ENCODE measurements at regions not wholly inside any gene's neighbourhood (a gene's known extent, or its start where the extent isn't known, plus 50 kb on each side); places are given as distances from the start of the nearest gene placed in this dataset.

GRCh38 chr11:19513253-19513652 lies 199.4 kb upstream of the NAV2 start:
- ATAC-seq, result no peak

- no peak for ATAC-seq
Measured at GRCh38 chr11:19512618-19513017, 200.0 kb upstream of the NAV2 start.

DNA sequence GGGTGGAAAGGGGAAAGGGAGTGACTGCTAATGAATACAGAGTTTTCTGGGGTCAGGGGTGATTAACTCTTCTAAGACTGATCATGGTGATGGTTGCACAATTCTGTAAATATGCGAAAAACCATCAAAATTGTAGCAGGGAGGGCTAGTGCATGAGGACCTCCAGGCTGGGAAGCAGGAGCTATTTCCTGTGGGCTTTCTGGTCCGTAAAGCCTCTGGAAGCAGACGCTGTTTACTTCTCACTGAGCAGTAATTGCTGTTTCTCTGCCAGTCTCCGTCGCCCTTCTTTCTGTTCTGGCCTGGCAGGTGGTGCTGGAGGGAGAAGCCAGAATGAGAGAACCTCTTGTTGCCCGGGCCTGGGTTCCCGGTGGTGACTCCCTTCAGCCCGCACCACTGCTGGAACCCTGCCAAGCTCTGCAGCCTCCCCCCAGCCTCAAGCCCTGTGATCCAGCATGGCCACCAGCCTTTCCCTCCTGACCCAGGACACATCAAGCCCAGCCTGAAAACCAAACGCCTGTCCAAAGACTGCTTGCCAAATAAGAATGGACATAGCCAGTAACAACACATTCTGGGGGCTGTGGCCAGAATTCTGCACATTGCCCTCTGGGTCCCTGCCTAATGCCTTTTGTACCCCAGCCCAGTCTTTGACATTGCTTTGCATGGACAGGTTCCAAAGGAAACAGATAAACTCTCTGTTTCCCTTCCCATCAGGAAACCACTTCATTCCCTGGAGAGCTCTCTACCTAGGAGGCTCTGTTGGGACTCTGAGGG lies 201.0 kb upstream of the NAV2 start:
- no peak for ATAC-seq

DNA sequence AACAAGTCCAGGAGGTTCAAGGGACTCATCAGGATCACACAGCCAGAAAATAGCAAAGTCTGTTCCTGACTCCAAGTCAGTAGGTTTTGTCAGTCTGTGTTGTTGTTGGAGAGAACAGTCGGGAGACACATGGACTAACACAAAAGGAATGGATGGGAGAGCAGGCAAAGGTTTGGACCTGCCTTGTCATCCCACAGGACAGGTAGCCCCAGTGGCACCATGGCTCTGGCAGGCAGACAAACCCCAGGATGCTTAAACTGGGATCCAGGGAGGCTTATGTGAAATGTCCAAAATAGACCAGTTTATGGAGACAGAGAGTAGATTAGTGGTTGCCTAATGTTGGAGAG lies 201.6 kb upstream of the NAV2 start:
- no peak for ATAC-seq

- ATAC-seq, result no peak
Measured at GRCh38 chr11:19510468-19510867, 202.2 kb upstream of the NAV2 start.

DNA sequence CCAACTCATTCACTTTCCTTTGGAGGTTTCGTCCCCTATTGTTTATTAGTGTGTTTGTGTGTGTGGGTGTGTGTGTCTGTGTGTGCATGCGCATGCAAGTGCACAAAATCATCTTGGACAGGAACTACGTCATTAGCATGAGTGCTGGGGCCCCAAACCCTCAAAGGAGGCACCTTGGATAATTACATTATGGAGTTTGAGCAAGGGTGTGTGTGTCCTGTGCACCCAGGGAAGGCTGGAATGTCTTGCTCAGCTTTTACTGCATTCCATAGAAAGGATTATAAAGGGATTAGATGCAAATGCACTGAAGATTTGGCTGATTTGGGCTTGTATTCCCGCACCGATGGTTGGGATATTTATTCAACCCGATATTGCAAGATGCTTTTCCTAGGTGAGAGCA lies 203.4 kb upstream of the NAV2 start:
- no peak for ATAC-seq

DNA sequence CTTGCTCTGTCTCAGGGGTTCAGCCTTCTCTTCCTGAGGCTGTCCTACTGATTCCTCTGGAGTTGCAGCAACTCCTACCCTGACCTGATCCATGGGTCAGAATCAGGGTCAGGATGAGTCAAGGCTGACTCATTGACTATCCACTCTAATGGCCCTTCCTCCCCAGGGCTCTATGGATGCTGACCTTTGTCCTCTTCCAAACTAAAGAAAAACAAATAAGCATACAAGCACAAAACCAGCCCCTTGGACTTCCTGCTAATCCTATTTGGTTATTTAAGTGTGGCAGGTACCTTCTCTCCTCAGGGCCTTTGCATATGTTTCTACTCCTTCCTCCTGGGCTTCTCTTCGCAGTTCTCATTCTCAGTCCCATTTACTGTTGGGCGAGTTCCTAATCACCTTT lies 204.5 kb upstream of the NAV2 start:
- ATAC-seq, result no peak

DNA sequence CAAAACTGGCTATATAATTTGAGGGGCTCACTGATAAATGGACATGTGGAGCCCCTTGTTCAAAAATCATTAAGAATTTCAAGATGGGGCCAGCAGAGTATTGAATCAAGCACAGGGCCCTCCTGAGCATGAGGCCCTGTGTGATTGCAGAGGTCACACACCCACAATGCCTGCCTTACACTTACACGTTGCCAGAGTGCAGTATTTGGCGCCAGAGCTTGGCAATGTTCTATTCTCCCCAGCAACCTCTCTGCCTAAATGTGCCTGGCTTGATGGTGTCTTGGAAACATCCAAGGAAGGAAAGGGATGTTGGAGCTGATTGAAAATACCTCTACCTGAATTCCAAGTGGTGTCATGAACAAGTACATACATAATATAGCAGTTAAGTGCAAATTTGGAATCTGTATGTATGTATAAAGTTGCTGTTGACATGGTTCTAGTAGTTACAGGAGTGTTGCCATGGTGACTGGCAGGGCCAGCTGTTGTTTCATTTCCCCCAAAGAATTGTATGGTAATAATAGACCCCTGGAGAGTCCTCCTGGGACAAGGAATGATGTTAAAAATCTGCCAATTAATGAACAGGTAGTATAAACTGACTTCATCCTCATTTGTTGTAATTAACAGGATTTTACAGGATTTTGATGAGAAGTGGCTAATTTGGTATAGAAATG lies 205.7 kb upstream of the NAV2 start:
- no peak for ATAC-seq

DNA sequence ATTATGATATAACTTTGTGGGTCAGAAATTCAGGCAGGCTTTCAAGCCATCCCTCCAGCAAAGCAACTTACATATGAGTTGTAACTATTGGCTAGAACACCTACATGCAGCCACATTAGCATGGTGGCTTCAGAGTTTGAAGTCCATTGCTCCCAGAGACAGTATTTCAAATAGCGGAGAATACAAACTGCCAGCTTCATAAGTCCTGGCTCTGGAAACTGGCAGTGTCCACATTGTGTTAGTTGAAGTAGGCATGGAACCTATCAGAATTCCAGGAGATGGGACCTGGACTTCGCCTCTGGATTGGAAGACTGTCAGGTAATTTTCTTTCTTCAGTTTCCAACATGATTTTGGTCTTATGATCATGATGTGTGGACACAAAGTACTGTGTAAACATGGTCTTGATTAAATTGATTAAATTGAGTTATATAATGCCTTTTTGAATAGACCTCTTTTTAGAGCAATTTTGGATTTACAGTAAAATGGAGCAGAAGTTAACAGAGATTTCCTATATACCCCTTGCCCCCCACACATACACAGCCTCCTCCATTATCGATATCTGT lies 209.9 kb upstream of the NAV2 start:
- ATAC-seq, result no peak

DNA sequence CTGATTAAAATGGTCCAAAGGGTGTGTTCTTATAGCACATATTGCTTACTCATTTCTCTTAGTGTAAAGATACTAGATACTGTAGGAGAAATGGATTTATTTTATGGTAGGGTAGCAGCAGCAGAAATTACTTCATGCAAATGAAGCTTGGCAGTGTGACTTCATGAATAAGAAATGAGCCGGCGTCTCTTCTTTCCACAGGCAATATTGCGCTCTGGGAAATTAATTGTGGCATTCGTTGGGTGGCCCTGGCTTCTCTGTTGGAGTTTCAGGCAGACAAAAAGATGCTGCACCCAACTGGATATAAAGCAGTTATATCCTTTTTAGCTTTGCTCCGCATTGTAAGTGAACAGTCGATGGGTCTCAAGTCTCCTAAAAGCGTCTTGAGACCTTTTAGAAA lies 211.0 kb upstream of the NAV2 start:
- no peak for ATAC-seq

GRCh38 chr11:19499999-19500398 lies 212.6 kb upstream of the NAV2 start:
- no peak for ATAC-seq

DNA sequence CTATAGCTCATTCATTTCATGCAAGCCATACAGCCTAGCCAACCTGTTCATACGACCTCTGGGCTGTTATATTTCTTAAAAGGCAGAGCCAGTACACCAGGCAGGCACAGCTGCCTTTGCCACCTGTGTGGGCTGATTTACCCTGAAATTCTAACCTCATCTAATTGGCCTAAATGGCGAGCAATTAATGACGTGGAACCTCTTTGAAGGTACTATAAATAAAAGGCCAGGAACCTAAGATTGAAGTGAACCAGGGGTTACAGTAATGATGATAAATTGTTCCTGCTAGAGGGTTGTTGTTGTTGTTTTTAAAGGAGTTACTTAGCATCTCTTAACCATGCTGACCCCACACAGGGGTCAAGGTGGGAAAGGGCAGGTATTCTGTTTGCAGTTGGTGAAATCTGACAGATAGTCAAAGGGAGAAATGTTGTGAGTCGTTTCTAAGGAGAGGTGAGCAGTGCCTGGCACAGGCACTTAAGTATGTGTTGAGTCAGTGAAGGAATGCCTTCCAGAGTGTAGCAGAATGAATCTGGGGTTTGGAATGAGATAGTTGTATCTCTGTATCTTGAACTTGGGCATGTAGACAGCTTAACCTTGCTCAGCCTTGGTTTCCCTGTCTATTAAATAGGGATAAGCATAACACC lies 213.5 kb upstream of the NAV2 start:
- no peak for ATAC-seq

GRCh38 chr11:19493446-19494213 lies 219.0 kb upstream of the NAV2 start:
- ATAC-seq, result no peak

DNA sequence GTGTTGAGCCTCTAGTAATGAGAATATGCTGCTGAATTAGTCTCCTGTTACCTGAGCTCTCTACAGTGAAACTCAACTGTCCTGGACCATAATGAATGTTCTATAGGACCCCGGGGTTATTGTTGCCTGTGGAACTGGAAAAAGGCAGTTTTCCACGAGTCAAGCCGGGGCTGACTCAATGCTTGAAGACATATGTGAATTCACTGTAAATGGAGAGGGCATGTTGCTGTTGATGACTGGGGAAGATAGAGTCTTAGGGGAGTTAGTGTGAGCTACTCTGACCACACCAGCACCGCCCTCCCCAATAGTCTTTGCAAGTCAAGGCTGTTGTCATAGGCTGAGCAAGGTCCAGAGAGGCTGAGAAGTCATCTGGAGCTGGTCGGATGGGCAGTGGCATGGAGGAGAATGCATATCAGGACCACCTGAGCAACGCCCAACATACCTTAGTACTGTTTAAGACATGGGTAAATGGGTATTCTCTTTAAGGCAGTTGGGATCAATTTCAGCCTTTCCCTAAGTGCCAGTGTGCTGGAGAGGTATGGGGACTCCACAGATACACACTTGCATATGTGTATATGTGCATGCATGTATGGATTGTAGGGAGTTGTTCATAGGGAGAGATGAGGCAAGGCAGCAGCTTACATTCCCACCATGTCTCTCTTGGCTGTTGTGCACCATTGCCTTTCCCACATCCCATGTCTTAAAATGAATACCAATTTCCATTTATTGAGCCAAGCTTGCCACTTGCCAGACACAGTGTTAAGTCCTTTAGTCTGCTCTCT lies 230.1 kb upstream of the NAV2 start:
- ATAC-seq, result no peak

DNA sequence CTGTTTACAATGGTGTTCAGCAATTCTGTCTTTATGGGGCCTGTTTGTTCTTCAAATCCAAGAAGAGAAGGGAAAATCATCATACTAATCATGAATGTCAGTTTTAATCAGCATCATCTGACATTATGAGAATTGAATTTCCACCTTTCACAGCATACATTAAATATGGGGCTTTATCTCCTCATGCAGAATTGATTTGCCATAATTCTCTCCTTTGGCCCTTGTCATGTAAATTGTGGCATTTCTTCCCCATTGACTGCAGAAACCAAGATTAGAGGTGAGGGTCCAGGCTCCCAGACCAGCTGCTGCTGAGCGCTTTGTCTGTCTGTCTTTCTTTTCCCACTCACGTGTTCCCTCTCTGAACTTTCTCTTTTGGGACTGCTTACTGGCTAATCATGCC lies 232.1 kb upstream of the NAV2 start:
- ATAC-seq, result no peak

DNA sequence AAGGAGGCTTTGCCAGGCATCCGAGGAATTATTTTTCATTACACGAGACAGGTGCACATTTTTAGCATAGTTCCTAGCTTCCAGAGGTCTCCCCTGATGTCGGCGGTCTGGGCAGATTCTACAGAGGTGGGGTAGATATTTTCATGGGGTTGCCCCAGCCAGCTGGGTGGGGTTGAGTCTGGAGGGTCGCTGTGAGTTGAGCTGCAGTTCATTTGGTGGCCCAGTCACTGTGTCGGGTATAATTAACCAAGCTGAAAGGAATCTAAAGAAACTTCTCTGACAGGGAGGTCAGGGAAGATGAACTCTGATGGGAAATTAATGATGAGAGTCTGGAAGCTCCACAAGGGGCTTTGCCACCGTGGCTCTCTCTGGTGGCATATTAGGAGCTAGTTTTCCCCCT lies 233.7 kb upstream of the NAV2 start:
- ATAC-seq, result no peak

- ATAC-seq, result no peak
Measured at GRCh38 chr11:19474954-19475721, 234.4 kb upstream of the E2F8 start.

DNA sequence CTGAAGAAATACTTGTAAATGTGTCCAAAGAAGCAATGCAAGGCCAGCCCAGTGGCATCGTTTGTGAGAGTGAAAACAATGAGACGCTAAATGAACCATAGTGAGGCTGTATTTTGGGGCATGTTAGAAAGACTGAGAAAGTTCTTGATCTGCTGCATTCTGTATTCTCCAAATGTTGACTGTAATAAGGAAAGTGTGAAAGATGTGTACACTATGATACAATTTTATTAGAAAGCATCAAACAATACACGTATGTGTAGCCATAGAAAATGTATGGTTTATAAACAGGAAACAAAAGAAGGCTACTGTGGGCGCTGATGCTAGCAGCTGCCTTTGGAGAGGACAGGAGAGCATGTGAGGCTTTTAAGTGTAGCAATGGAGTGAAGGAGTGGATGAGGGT lies 233.5 kb upstream of the E2F8 start:
- ATAC-seq, result no peak

DNA sequence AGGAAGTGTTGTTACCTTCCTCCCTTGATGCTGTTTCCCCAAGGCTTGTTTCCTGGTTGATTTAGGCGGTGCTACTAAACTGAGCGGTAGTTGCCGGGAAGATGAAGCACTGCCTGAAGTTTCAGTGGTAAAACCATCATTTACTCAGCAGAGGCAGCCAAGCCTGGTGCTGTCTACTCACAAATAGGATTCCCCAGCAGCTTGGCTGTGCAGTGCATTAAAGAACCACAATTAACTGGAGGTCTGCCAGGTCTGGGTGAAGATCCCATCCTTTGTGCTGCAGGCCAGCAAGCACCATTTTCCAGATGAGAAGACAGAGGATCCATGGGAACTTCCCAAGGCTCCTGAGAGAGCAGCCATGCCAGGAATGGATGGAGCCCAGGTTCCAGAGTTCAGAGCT lies 231.9 kb upstream of the E2F8 start:
- ATAC-seq, result no peak

GRCh38 chr11:19467904-19468303 lies 227.2 kb upstream of the E2F8 start:
- no peak for ATAC-seq

DNA sequence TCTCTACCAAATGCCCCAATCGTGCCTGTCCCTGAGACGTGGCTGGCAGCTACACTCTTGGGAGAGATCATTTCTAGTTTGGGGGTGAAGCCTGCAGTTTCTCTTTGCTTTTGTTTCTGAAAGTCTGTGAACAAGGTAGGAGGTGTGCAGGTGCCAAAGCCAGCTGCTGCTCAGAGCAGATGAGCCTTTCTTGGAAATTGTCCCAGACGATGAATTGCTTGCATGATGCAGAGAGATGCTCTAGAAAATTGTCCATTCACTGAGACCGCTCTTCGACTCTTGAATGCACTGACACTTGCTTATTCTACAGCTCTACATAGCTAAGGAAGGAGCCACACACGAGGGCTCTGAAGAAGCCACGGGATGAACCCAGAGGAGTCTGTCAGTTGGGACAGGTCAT lies 225.6 kb upstream of the E2F8 start:
- ATAC-seq, result no peak

- ATAC-seq, result no peak
Measured at GRCh38 chr11:19463976-19464375, 223.2 kb upstream of the E2F8 start.

All from activated CD4-positive, CD25-positive, alpha-beta regulatory T cell treated with anti-CD3 and anti-CD28 coated beads, Interleukin-2, amount 50 U/mL, for 24 hours (primary cell).